ENCODE measurements at regions not wholly inside any gene's neighbourhood (a gene's known extent, or its start where the extent isn't known, plus 50 kb on each side); places are given as distances from the start of the nearest gene placed in this dataset.

DNA sequence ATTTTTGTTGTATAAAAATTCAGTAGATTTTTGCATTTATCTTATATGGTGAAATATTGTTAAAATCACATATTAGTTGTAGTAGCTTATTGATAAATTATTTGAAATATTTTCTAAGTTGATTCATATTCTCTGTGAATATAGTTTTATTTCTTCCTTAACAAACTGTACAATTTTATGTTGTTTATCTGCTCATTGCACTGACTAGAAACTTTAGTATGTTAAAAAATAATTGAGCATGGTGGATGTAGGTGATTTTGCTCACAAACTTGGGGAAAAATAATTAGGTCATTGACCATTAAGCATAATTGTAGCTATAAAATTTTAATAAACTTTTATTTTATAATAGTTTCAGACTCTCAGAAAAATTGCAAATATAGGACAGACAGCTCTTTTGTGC, 1445.3 kb upstream of the MIR17HG start:
- TF ChIP-seq, protein P1, sequence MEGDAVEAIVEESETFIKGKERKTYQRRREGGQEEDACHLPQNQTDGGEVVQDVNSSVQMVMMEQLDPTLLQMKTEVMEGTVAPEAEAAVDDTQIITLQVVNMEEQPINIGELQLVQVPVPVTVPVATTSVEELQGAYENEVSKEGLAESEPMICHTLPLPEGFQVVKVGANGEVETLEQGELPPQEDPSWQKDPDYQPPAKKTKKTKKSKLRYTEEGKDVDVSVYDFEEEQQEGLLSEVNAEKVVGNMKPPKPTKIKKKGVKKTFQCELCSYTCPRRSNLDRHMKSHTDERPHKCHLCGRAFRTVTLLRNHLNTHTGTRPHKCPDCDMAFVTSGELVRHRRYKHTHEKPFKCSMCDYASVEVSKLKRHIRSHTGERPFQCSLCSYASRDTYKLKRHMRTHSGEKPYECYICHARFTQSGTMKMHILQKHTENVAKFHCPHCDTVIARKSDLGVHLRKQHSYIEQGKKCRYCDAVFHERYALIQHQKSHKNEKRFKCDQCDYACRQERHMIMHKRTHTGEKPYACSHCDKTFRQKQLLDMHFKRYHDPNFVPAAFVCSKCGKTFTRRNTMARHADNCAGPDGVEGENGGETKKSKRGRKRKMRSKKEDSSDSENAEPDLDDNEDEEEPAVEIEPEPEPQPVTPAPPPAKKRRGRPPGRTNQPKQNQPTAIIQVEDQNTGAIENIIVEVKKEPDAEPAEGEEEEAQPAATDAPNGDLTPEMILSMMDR (IDR thresholded peaks at IDR 0.05; ENCODE audit: low read depth, low read length, poor library complexity, severe bottlenecking) = no peak
- no peak for TF ChIP-seq EZH2phosphoT487 (IDR thresholded peaks at IDR 0.05; ENCODE audit: borderline replicate concordance, low read length)
